SK-N-SH (cell line): ENCODE measurements at regions not wholly inside any gene's neighbourhood (a gene's known extent, or its start where the extent isn't known, plus 50 kb on each side); places are given as distances from the start of the nearest gene placed in this dataset.

Experiments used
- CTCF ChIA-PET: fragments of 300-600, 350-600 bp; formaldehyde crosslinking; extraction: SDS; loops from one replicate; lab custom pipeline; 2021; lab: Yijun Ruan, JAX
- POLR2A ChIA-PET: fragments of 350-600 bp; sonication (Branson Sonifier 250); formaldehyde crosslinking; extraction: SDS; loops from one replicate; lab custom pipeline; 2020; ENCODE audit warnings: antibody characterized with exemption, inconsistent platforms; lab: Yijun Ruan, JAX
- DNase-seq: peaks from one replicate; pipeline ENCODE4 v3.0.0; 2012
- H2AFZ ChIP-seq: fragments of 200-600 bp; sonication (generic); 2 replicates; pipeline ENCODE4 v1.8.1; 2016; ENCODE audit warnings: antibody characterized with exemption, mild to moderate bottlenecking, low read depth
- H3F3A ChIP-seq: fragments of 200-600 bp; sonication (generic); replicated peaks from 2 replicates; pipeline ENCODE3; 2016; ENCODE audit warnings: antibody characterized with exemption, mild to moderate bottlenecking; ENCODE audit not compliant: insufficient read depth
- H3K27ac ChIP-seq, 2 experiments: fragments of 200-500 bp in 1 of 2; fragments of 200-600 bp in 1 of 2; sonication (Bioruptor generic) in 1 of 2; sonication (generic), shearing (Covaris generic) in 1 of 2; 2 replicates each; pipeline versions ENCODE4 v1.5.1 to v1.6.1; 2014 to 2016; ENCODE audit warnings: low read depth in 2 of 2, inconsistent platforms in 1 of 2, low read length in 1 of 2, mild to moderate bottlenecking in 1 of 2, mixed read lengths in 1 of 2
- H3K27me3 ChIP-seq: fragments of 200-600 bp; sonication (generic), shearing (Covaris generic); 2 replicates; pipeline ENCODE4 v1.6.1; 2016; ENCODE audit warnings: mixed run types; ENCODE audit not compliant: insufficient read depth
- H3K36me3 ChIP-seq, 2 experiments: fragments of 200-500 bp in 1 of 2; fragments of 200-600 bp in 1 of 2; sonication (Bioruptor generic) in 1 of 2; sonication (generic) in 1 of 2; replicated peaks in 1 of 2; 2 replicates each; pipeline versions ENCODE3 to v1.5.1; 2014 to 2016; ENCODE audit warnings: low read length in 1 of 2, mild to moderate bottlenecking in 1 of 2; ENCODE audit not compliant: insufficient read depth in 2 of 2, control insufficient read depth in 1 of 2
- H3K4me1 ChIP-seq, 2 experiments: fragments of 200-500 bp in 1 of 2; fragments of 200-600 bp in 1 of 2; sonication (Bioruptor generic) in 1 of 2; sonication (generic), shearing (Covaris generic) in 1 of 2; 2 replicates each; pipeline versions ENCODE4 v1.5.1 to v1.6.1; 2014 to 2016; ENCODE audit warnings: low read depth in 1 of 2, low read length in 1 of 2, mixed run types in 1 of 2; ENCODE audit not compliant: insufficient read depth in 2 of 2, control insufficient read depth in 1 of 2
- H3K4me2 ChIP-seq: fragments of 200-600 bp; sonication (generic), shearing (Covaris generic); 2 replicates; pipeline ENCODE4 v1.6.1; 2017; ENCODE audit warnings: mixed run types
- H3K4me3 ChIP-seq, 2 experiments: fragments of 200-500 bp in 1 of 2; fragments of 200-600 bp in 1 of 2; sonication (Bioruptor generic) in 1 of 2; sonication (generic), shearing (Covaris generic) in 1 of 2; 2 replicates each; pipeline versions ENCODE4 v1.5.1 to v1.8.1; 2014 to 2016; ENCODE audit warnings: low read depth in 2 of 2, inconsistent platforms in 1 of 2, low read length in 1 of 2, mild to moderate bottlenecking in 1 of 2, mixed read lengths in 1 of 2, moderate library complexity in 1 of 2
- H3K79me2 ChIP-seq: fragments of 200-600 bp; sonication (generic); 2 replicates; pipeline ENCODE4 v1.8.1; 2017; ENCODE audit warnings: mild to moderate bottlenecking; ENCODE audit not compliant: insufficient read depth
- H3K9ac ChIP-seq: fragments of 200-600 bp; sonication (generic); 2 replicates; pipeline ENCODE4 v1.6.1; 2017; ENCODE audit warnings: mixed run types
- H3K9me2 ChIP-seq: fragments of 200-600 bp; sonication (generic); 2 replicates; pipeline ENCODE4 v1.6.1; 2017; ENCODE audit warnings: mixed run types
- H3K9me3 ChIP-seq: fragments of 200-600 bp; sonication (generic); 2 replicates; pipeline ENCODE4 v1.6.1; 2017; ENCODE audit warnings: mixed run types, mild to moderate bottlenecking, moderate library complexity
- H4K20me1 ChIP-seq: fragments of 200-600 bp; sonication (generic); 2 replicates; pipeline ENCODE4 v1.6.1; 2017; ENCODE audit warnings: mild to moderate bottlenecking, mixed run types; ENCODE audit not compliant: insufficient read depth
- CTCF ChIP-seq: fragments of 200-600 bp; sonication (generic); IDR thresholded peaks from 2 replicates; pipeline ENCODE4 v1.6.1; 2017; ENCODE audit warnings: antibody characterized with exemption, mild to moderate bottlenecking, moderate library complexity
- EZH2phosphoT487 ChIP-seq: fragments of 200-600 bp; sonication (generic); IDR thresholded peaks from 2 replicates; pipeline ENCODE4 v1.6.1; 2017; ENCODE audit warnings: low read depth, mixed run types, mild to moderate bottlenecking, antibody characterized with exemption, moderate library complexity, borderline replicate concordance
- FOSL2 ChIP-seq: IDR thresholded peaks from 2 replicates; pipeline ENCODE4 v1.4.0; 2012; ENCODE audit warnings: low read depth, mild to moderate bottlenecking, moderate library complexity, borderline replicate concordance
- FOXM1 ChIP-seq: IDR thresholded peaks from 2 replicates; pipeline ENCODE4 v1.4.0; 2012; ENCODE audit warnings: low read depth, mild to moderate bottlenecking
- MXI1 ChIP-seq: IDR thresholded peaks from 2 replicates; pipeline ENCODE4 v1.6.1; 2012; ENCODE audit warnings: mild to moderate bottlenecking, low read depth, low read length, improper control_type of control experiment
- NFIC ChIP-seq: IDR thresholded peaks from 2 replicates; pipeline ENCODE4 v1.4.0; 2012; ENCODE audit warnings: borderline replicate concordance
- NRF1 ChIP-seq: IDR thresholded peaks from 2 replicates; pipeline ENCODE4 v1.6.1; 2012; ENCODE audit warnings: low read depth, mild to moderate bottlenecking, low read length
- POLR2AphosphoS5 ChIP-seq: IDR thresholded peaks from 2 replicates; pipeline ENCODE4 v1.6.1; 2012; ENCODE audit warnings: low read depth, low read length
- RXRA ChIP-seq: IDR thresholded peaks from 2 replicates; pipeline ENCODE4 v1.4.0; 2012; ENCODE audit warnings: low read depth, mild to moderate bottlenecking, borderline replicate concordance
- SIN3A ChIP-seq: IDR thresholded peaks from 2 replicates; pipeline ENCODE4 v1.6.1; 2012; ENCODE audit warnings: low read depth, mild to moderate bottlenecking, low read length, moderate library complexity, borderline replicate concordance
- SMC3 ChIP-seq: IDR thresholded peaks from 2 replicates; pipeline ENCODE4 v1.6.1; 2012; ENCODE audit warnings: low read depth, low read length, improper control_type of control experiment
- TAF1 ChIP-seq: IDR thresholded peaks from 2 replicates; pipeline ENCODE4 v1.6.1; 2012; ENCODE audit warnings: low read depth, mild to moderate bottlenecking, low read length, moderate library complexity, borderline replicate concordance
- USF2 ChIP-seq: fragments of 150-350 bp; IDR thresholded peaks from 2 replicates; pipeline ENCODE4 v1.6.1; 2017; ENCODE audit warnings: antibody characterized with exemption, low read length, low read depth, borderline replicate concordance
- WGBS: methylation state at CpG from one replicate; pipeline ENCODE4 v1.1.6; 2017; ENCODE audit warnings: low lambda C conversion rate; 5-methylcytosine and 5-hydroxymethylcytosine counted together
- TF ChIP-seq, protein P1 (sequence below): fragments of 150-350 bp; IDR thresholded peaks from 2 replicates; pipeline ENCODE4 v1.6.1; 2016; ENCODE audit warnings: mild to moderate bottlenecking, low read depth, low read length
- TF ChIP-seq, protein P2 (sequence below): IDR thresholded peaks from 2 replicates; pipeline ENCODE4; 2012
- TF ChIP-seq, protein P3 (sequence below): IDR thresholded peaks from 2 replicates; pipeline ENCODE4 v1.4.0; 2012; ENCODE audit warnings: low read depth

DNA sequence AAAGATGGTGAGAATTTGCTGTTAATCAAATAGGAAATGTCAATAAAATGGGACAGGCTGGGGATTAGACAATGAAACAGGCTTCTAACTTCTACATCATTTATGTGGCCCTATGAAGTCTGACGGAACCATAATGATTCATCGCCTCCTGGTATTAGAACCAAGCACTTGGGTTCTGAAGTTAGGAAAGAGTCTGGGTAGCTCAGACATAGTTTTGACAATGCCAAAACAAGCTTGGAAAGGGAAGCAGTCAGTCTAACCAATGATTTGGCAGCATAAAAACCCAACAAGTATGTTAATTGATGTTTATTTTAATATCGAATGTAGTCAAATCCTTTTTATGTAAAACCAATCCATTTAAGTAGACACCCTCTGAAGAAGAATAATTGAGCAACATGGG, 160.8 kb upstream of the RSPO3 start (continued):
- no peak for TF ChIP-seq USF2

DNA sequence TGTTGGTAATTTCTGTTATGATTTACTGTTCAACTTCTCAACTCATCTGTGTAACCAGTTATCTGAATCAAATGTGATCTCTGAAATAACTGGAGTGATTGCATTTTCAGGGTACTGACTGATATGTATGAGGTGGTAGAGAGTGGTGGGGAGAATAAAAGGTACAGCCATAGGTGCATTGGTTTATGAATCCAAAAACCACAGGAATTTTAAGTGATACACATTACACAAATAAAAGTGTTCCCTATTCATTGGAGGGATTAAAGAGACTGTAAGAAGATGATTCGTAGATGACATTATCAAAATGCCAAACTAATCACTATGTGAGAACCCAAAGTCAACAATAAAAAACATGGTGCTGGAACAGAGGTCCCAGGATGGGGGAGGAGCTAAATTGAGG, 158.7 kb upstream of the RSPO3 start:
- Histone ChIP-seq H3K9me3 (no peaks in the 10 kb centered on the region), H2AFZ (no peak overlapping the region), H3F3A (no peaks in the 10 kb centered on the region), H3K9me2 (no peaks in the 10 kb centered on the region), H3K4me2 (no peak overlapping the region), H3K9ac (no peak overlapping the region), H3K36me3 (no peaks in the 10 kb centered on the region), H3K27me3 (peaks cover 9% of the 10 kb centered on the region; the same call in 1 of the 2 replicates), H3K27ac (no peak overlapping the region), H3K4me3 (no peak overlapping the region)
- 3% methylated on average over 1 of the region's 1 CpG for WGBS
- no peak for DNase-seq
- POLR2A ChIA-PET, result no interaction called here
- TF ChIP-seq, protein P1, sequence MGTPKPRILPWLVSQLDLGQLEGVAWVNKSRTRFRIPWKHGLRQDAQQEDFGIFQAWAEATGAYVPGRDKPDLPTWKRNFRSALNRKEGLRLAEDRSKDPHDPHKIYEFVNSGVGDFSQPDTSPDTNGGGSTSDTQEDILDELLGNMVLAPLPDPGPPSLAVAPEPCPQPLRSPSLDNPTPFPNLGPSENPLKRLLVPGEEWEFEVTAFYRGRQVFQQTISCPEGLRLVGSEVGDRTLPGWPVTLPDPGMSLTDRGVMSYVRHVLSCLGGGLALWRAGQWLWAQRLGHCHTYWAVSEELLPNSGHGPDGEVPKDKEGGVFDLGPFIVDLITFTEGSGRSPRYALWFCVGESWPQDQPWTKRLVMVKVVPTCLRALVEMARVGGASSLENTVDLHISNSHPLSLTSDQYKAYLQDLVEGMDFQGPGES, result no peak
- TF ChIP-seq NRF1 (no peak), CTCF (no peak), EZH2phosphoT487 (no peak), MXI1 (no peak), FOSL2 (no peak), SIN3A (no peak), NFIC (no peak), TAF1 (no peak), RXRA (no peak), SMC3 (no peak), FOXM1 (no peak), POLR2AphosphoS5 (no peak)
- TF ChIP-seq, protein P2, sequence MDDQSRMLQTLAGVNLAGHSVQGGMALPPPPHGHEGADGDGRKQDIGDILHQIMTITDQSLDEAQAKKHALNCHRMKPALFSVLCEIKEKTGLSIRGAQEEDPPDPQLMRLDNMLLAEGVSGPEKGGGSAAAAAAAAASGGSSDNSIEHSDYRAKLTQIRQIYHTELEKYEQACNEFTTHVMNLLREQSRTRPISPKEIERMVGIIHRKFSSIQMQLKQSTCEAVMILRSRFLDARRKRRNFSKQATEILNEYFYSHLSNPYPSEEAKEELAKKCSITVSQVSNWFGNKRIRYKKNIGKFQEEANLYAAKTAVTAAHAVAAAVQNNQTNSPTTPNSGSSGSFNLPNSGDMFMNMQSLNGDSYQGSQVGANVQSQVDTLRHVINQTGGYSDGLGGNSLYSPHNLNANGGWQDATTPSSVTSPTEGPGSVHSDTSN, result no peak
- TF ChIP-seq, protein P3, sequence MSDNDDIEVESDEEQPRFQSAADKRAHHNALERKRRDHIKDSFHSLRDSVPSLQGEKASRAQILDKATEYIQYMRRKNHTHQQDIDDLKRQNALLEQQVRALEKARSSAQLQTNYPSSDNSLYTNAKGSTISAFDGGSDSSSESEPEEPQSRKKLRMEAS, result no peak
- TF ChIP-seq, all 33 proteins: peak for 0
- CTCF ChIA-PET, result no interaction called here
- Histone ChIP-seq H3K4me1 (no peaks in the 10 kb centered on the region), H4K20me1 (no peaks in the 10 kb centered on the region), H3K79me2 (no peaks in the 10 kb centered on the region)
